Right cardiac atrium (tissue), 5 donors: ENCODE measurements at regions not wholly inside any gene's neighbourhood (a gene's known extent, or its start where the extent isn't known, plus 50 kb on each side); places are given as distances from the start of the nearest gene placed in this dataset.
"Not testable (repeated sequence)": the region's sequence is repeated elsewhere in the genome, so short reads cannot be mapped to it uniquely, and the experiment has no call there.

Experiments used
- ATAC-seq, 2 donors: fragments of 200-7000 bp; cut with Tn5 transposase; one replicate each; pipeline versions ENCODE4 v1.8.0 to v1.9.1; 2020; ENCODE audit warnings: moderate library complexity in 2 of 2, mild to moderate bottlenecking in 1 of 2
- DNase-seq, 3 donors: peaks; one replicate each; pipeline ENCODE4 v3.0.0-alpha.2; 2020
- H3K27ac ChIP-seq: one replicate; pipeline ENCODE4 v1.5.1; 2013; ENCODE audit warnings: mild to moderate bottlenecking, low read length, control low read depth, moderate library complexity
- H3K27me3 ChIP-seq: one replicate; pipeline ENCODE4 v1.6.1; 2013; ENCODE audit not compliant: control insufficient read depth, insufficient read depth
- H3K4me1 ChIP-seq: one replicate; pipeline ENCODE4 v1.6.1; 2013; ENCODE audit warnings: low read length; ENCODE audit not compliant: control insufficient read depth, insufficient read depth
- H3K4me3 ChIP-seq: one replicate; pipeline ENCODE4 v1.5.1; 2013; ENCODE audit warnings: low read length, control low read depth
- H3K9me3 ChIP-seq: one replicate; pipeline ENCODE4 v1.6.1; 2013; ENCODE audit warnings: low read length; ENCODE audit not compliant: control insufficient read depth
- WGBS: extraction: QIAGEN DNeasy Blood & Tissue Kit; methylation state at CpG from one replicate; pipeline ENCODE4 v1.1.7; 2013; 5-methylcytosine and 5-hydroxymethylcytosine counted together
- intact Hi-C, 4 donors: fragments of 100-400 bp; cut with DNase I; formaldehyde crosslinking; loops; one replicate each; pipeline versions ENCODE4 v1.11.0 to v1.14.0; 2022 to 2023
- donor health status: healthy with polysubstance abuse.
- donor health status: DM: no; HTN: yes; CAD: no.
- donor health status: DM: no; HTN: no; CAD: no.
- donor health status: DM: no; HTN: yes; CAD: no; lungs with severe emphysema.
- donor health status: DM: yes; HTN: yes; CAD: no.

DNA sequence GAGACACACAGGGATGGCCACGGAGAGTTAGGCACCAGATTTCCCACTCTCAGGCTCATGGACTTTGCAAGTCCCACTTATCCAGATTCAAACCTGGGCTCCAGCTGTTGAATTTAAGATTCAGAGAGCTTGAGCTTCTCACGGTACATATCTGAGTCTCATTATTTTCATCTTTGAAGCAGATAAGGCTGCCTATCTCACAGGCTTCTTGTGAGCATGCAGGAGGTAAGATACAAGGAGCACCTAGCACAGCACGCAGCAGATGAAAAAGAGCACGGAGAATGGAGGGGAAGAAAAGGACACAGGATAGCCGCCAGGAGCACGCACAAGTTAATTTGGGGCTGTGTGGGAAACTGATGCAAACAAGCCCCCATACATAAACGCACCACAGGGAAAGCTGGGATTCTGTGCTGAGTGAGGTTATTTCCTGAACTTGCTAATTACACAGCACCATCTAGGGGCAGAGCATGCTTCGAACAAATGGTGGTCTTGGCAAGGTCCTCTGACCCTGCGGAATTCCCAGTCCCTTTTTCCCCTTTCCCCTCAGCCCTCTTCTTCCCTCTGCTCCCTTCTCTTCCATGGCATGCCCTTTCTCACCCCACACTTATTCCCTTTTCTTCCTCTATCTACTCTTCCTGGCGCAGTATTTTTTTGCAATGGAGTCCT is 134.7 kb upstream of the VANGL1 start:
- Histone ChIP-seq H3K4me3 (no peak overlapping the region), H3K27me3 (no peaks in the 10 kb centered on the region), H3K9me3 (no peaks in the 10 kb centered on the region), H3K27ac (no peak overlapping the region), H3K4me1 (no peaks in the 10 kb centered on the region)
- ATAC-seq (peak; percentile 76 to 82), DNase-seq (peak in 1 of 3 donors; percentile 22)
- WGBS, result 32% methylated on average over 10 of the region's 10 CpGs
- intact Hi-C loops, result no loop called here

DNA sequence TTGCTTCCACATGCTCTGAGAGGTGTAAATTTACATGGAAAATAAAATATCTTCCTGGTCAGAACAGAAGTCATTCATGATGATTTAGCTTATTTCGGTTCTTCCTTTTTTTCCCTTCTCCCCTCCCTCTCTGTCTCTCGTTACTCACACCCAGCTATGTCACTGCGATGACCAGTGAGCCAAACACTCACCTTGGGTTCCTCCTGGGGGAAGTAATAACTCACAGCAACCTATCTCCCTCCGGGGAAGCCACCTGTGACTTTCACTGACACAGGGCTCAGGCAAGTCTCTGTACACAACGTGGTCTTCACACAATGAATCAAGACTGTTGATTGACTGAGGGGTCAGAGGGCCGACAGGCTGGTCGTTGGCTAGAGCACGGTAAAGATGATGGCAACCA is 135.3 kb upstream of the VANGL1 start:
- DNase-seq, result no peak

DNA sequence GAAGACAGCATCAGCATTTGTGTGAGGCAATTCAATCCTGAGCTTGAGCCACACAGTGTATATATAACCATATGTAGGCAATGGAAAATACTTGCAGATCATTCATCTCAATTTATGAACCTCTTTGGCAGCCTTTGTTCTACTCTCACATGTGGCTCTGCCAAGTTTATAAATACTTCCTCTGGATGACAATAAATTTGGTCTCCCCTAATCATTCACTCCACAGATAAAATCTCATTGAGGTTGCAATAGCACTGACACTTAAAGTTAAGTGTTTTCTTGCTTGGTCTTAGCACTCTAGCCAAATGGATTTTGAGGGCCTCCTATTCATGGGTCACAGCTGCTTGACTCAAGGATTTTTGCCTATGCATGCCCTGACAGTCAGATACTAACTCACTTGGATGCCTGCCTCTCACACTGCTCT is 136.6 kb upstream of the VANGL1 start:
- Histone ChIP-seq H3K4me3 (no peak overlapping the region), H3K27me3 (no peaks in the 10 kb centered on the region), H3K9me3 (no peaks in the 10 kb centered on the region), H3K27ac (no peak overlapping the region), H3K4me1 (no peaks in the 10 kb centered on the region)
- ATAC-seq (no peak), DNase-seq (no peak)
- intact Hi-C loops, result no loop called here

More for the DNA sequence above, 135.3 kb upstream of the VANGL1 start:
- no peaks in the 10 kb centered on the region for H3K4me1 ChIP-seq
- H3K9me3 ChIP-seq, result no peaks in the 10 kb centered on the region
- H3K4me3 ChIP-seq, result no peak overlapping the region
- ATAC-seq, result no peak
- WGBS, result 52% methylated on average over 8 of the region's 8 CpGs
- no peaks in the 10 kb centered on the region for H3K27me3 ChIP-seq
- H3K27ac ChIP-seq, result no peak overlapping the region
- intact Hi-C loops, result no loop called here

DNA sequence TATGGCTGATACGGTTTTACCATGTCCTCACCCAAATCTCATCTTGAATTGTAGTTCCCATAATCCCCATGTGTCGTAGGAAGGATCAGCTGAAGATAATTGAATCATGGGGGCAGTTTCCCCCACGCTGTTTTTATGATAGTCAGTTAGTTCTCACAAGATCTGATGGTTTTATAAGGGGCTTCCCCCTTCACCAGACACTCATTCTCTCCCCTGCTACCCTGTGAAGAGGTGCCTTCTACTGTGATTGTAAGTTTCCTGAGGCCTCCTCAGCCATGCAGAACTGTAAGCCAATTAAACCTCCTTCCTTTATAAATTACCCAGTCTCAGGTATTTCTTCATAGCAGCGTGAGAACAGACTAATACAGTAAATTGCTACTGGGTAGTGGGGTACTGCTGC is 139.6 kb upstream of the VANGL1 start:
- H3K9me3 ChIP-seq, H3K4me3 ChIP-seq, intact Hi-C loops, H3K4me1 ChIP-seq, H3K27ac ChIP-seq, DNase-seq, ATAC-seq, H3K27me3 ChIP-seq: not testable (repeated sequence)
- WGBS, result 80% methylated on average over 4 of the region's 4 CpGs

DNA sequence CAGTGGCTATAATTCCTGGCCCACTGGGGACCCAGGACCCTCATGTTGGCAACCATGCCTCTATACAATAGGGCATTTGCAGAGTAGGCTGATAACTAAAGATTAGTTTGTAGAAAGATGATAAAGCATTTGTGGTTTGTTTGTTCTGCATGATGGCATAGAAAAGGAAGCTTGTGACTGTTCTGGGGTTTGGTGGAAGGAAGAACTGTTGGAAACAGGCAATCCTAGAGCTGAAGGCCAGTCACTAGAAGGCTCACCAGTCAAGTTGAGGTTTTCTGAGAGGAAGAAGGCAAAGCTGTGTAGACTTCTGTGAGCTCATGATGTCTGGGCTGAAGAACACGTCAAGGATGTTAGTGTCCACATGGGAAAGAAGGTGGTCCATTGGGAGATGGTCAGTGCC is 140.3 kb upstream of the VANGL1 start:
- 88% methylated on average over 1 of the region's 1 CpG for WGBS
- H3K4me1 ChIP-seq, result no peaks in the 10 kb centered on the region
- H3K9me3 ChIP-seq, result no peaks in the 10 kb centered on the region
- no peaks in the 10 kb centered on the region for H3K27me3 ChIP-seq
- H3K4me3 ChIP-seq, result no peak overlapping the region
- no peak for DNase-seq
- ATAC-seq, result no peak
- no peak overlapping the region for H3K27ac ChIP-seq
- intact Hi-C loops, result no loop called here

DNA sequence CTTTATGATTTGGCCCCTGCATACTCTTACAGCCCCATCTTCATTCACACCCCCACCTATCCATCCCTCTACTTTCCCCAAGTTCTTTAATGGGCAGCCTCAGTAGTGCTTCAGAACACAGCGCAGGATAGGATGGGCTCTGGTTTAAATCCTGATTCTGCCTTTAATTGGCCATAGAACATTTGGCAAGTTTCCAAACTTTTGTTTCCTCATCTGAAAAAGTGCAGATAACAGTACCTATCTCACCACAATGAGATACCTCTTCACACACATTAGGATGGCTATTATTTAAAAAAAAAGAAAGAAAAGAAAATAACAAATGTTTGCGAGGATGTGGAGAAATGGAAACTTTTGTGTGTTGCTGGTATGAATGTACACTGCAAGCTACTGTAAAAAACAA is 142.5 kb upstream of the VANGL1 start:
- Histone ChIP-seq H3K27me3 (no peaks in the 10 kb centered on the region), H3K27ac (no peak overlapping the region), H3K9me3 (no peaks in the 10 kb centered on the region), H3K4me1 (no peaks in the 10 kb centered on the region), H3K4me3 (no peak overlapping the region)
- WGBS, result 85% methylated on average over 2 of the region's 2 CpGs
- intact Hi-C loops, result no loop called here
- no peak for ATAC-seq
- DNase-seq, result no peak

DNA sequence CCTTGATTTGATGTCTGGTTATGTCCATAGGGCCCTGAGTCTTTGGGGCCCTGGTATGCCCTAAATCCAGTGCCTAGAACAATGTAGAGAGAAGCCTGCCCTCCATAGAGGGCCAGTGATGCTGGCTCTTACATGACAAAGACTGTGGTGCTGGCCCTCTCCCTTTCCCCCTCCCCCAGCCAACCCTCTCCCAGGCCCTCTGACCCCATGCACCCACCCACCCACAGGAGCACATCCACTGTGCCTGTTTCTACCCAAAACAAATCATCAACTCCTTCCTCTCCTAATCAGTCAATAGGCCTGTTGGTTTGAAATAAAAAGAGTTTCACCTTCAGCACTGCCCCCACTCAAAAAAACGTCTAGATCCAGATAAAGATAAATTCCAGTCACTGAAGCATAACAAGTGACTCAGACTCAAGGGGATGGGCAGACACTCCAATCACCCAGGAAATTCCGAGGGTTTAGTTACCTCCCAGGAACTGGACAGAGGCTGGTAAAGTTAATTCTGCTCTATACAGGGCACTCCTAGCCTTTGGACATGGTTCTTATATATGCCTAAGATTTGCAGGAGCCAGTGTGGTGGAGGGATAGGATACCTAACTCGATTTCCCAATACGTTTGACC is 144.8 kb upstream of the VANGL1 start:
- Histone ChIP-seq H3K27ac (no peak overlapping the region), H3K4me1 (no peaks in the 10 kb centered on the region), H3K4me3 (no peak overlapping the region), H3K9me3 (no peaks in the 10 kb centered on the region), H3K27me3 (no peaks in the 10 kb centered on the region)
- no peak for DNase-seq
- intact Hi-C loops, result no loop called here
- WGBS, result 60% methylated on average over 4 of the region's 4 CpGs
- ATAC-seq, result no peak

DNA sequence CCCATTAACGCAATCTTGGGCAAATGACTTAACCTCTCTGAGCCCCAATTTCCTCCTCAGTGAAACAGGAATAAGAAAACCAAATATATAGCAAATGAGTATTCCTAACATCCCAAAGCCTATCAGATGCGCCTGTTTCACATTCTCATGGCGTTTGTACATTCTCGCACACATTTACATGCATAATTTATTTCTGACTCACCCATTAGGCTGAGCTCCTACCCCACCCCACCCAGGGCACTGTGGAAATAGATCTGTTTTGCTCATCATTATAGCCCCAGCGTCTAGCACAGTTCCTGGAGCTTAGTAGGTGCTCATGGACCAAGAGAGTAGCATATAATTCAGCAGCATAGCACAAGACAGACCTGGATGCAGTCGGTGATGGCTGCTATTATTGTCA is 146.1 kb upstream of the VANGL1 start:
- WGBS, result 89% methylated on average over 6 of the region's 6 CpGs
- no peaks in the 10 kb centered on the region for H3K4me1 ChIP-seq
- intact Hi-C loops, result no loop called here
- H3K27me3 ChIP-seq, result no peaks in the 10 kb centered on the region
- no peaks in the 10 kb centered on the region for H3K9me3 ChIP-seq
- H3K4me3 ChIP-seq, result no peak overlapping the region
- DNase-seq (no peak), ATAC-seq (no peak)
- no peak overlapping the region for H3K27ac ChIP-seq

DNA sequence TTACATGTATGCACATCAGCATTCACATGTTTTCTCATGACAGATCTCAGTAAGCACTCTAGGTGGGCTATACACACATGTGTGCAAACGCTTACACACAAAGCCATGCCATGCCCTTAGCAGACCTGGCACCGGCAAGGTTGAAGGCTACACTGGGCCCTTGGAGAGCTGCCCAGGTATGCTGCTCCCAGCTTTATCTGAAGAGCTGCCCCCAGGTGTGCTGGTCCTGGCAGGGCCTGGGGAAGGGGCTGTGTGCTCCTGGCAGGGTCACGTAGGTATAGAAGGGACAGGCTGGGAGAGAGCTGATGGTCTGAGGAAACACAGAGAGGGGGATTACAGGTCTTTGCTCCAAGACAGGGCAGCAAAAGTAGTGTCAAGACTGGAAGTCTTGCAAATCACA is 146.7 kb upstream of the VANGL1 start:
- Histone ChIP-seq H3K27ac (no peak overlapping the region), H3K4me3 (no peak overlapping the region), H3K4me1 (no peaks in the 10 kb centered on the region), H3K27me3 (no peaks in the 10 kb centered on the region), H3K9me3 (no peaks in the 10 kb centered on the region)
- DNase-seq (peak in 1 of 3 donors; percentile 30), ATAC-seq (no peak)
- intact Hi-C loops, result no loop called here
- WGBS, result 84% methylated on average over 3 of the region's 3 CpGs

DNA sequence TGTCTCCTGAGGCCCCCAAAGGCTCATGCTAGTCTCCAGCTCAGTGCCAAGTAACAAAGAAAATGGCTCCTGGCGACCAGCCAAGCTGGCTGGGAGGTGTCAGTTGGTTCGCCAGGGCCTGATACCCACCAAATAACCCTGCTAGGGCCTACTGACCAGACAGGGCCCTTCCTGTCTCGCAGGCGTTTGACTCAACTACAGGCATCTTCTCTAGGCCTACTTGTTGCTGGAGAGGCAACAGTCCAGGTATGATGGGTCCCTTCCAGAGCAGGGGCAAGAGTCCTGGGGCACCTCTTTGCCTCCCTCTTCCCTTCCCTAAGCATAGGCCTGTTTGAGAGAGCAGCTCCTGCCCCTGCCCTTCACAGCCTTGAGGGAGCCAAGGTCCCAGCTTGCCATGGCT is 147.9 kb upstream of the VANGL1 start:
- ATAC-seq (no peak), DNase-seq (peak in 1 of 3 donors; percentile 32)
- Histone ChIP-seq H3K27me3 (no peaks in the 10 kb centered on the region), H3K9me3 (no peaks in the 10 kb centered on the region), H3K27ac (no peak overlapping the region), H3K4me1 (no peaks in the 10 kb centered on the region), H3K4me3 (no peak overlapping the region)
- intact Hi-C loops, result no loop called here
- WGBS, result 77% methylated on average over 4 of the region's 4 CpGs

DNA sequence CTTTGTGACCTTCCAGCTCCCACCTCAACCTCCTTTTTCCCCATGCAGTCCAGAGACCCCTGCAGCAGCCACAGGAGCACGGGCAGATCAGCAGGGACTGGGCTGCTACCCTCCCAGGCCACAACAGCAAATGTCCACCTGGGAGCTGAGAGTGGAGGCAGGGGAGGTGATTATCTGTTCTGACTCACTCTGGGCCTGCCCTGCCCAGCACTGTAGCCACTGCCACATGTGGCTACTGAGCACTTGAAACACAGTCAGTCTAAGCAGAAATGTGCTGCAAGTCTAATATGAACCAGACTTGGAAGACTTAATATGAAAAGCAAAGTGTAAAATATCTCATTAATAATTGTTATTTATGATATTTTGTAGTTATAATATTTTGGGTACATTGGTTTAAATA is 148.9 kb upstream of the VANGL1 start:
- intact Hi-C loops, result no loop called here
- 70% methylated on average over 1 of the region's 1 CpG for WGBS

More for the DNA sequence above, 148.9 kb upstream of the VANGL1 start:
- H3K27me3 ChIP-seq, result no peaks in the 10 kb centered on the region
- DNase-seq (no peak), ATAC-seq (no peak)
- no peak overlapping the region for H3K27ac ChIP-seq
- no peaks in the 10 kb centered on the region for H3K9me3 ChIP-seq
- no peaks in the 10 kb centered on the region for H3K4me1 ChIP-seq
- H3K4me3 ChIP-seq, result no peak overlapping the region
